ENCODE measurements at regions not wholly inside any gene's neighbourhood (a gene's known extent, or its start where the extent isn't known, plus 50 kb on each side); places are given as distances from the start of the nearest gene placed in this dataset.

DNA sequence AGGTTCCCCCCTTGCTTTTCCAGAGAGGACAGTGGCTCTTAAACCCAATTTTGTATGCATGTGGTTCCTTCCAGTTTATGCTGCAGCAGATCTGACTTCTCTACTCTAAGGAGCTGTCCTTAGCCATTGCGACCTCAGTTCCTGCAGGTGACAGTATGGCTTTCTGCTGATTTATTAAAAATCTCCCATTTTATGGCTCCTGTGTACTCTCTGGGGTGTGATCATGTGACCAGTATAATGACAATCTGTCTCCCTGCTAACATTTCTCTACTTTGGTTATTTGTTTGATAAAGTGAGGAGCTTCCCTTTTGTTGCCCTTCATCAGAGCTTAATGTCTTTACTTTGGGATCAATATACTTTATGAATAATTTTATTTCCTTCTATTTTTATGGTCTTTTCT lies 148.7 kb upstream of the VRK2 start:
- H3K4me2 ChIP-seq (ENCODE audit: low read depth, low read length, poor library complexity, severe bottlenecking), result no peak overlapping the region
- H3K9me2 ChIP-seq (replicated peaks; ENCODE audit: low read depth, low read length), result no peaks in the 10 kb centered on the region
- no peaks in the 10 kb centered on the region for H3K27me3 ChIP-seq (ENCODE audit: insufficient read depth, low read length, poor library complexity, severe bottlenecking)
- H4K20me1 ChIP-seq (ENCODE audit: insufficient read depth, low read length, poor library complexity, severe bottlenecking), result no peaks in the 10 kb centered on the region
- H3K4me3 ChIP-seq (ENCODE audit: low read length, poor library complexity, severe bottlenecking), result no peak overlapping the region
- H3K36me3 ChIP-seq (ENCODE audit: insufficient read depth, low read length), result no peaks in the 10 kb centered on the region
- H3K9me3 ChIP-seq (ENCODE audit: insufficient read depth, low read depth, low read length), result no peaks in the 10 kb centered on the region
- TF ChIP-seq EZH2phosphoT487 (IDR thresholded peaks at IDR 0.05; ENCODE audit: borderline replicate concordance), result no peak
- TF ChIP-seq, protein P1, sequence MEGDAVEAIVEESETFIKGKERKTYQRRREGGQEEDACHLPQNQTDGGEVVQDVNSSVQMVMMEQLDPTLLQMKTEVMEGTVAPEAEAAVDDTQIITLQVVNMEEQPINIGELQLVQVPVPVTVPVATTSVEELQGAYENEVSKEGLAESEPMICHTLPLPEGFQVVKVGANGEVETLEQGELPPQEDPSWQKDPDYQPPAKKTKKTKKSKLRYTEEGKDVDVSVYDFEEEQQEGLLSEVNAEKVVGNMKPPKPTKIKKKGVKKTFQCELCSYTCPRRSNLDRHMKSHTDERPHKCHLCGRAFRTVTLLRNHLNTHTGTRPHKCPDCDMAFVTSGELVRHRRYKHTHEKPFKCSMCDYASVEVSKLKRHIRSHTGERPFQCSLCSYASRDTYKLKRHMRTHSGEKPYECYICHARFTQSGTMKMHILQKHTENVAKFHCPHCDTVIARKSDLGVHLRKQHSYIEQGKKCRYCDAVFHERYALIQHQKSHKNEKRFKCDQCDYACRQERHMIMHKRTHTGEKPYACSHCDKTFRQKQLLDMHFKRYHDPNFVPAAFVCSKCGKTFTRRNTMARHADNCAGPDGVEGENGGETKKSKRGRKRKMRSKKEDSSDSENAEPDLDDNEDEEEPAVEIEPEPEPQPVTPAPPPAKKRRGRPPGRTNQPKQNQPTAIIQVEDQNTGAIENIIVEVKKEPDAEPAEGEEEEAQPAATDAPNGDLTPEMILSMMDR (conservative IDR thresholded peaks at IDR 0.05; ENCODE audit: low read length), result no peak
- H3K4me1 ChIP-seq (ENCODE audit: insufficient read depth, low read length, poor library complexity, severe bottlenecking), result no peaks in the 10 kb centered on the region
- H2AFZ ChIP-seq (ENCODE audit: low read length), result no peak overlapping the region
- no peaks in the 10 kb centered on the region for H3K79me2 ChIP-seq (ENCODE audit: insufficient read depth, low read length)
- no peaks in the 10 kb centered on the region for H3F3A ChIP-seq (ENCODE audit: low read depth)
- no peak overlapping the region for H3K9ac ChIP-seq (ENCODE audit: low read depth, low read length, poor library complexity, severe bottlenecking)

DNA sequence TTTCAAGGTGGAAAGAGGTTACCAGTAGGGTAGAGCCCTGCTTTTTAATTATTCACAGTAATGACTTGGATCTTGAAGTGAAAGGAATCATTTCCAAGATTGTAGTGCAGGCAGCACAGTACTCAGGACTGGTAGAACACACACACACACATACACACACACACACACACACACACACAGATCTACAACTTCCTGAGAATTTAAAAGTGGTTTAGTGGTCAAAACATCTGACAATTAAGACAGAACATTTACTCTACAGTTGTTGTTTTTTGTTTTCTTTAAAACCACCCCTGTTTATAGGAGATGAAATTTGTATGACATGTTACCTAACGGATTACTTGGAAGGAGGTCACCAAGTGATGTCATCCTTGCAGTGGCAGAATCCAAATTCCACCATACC lies 146.7 kb upstream of the VRK2 start:
- Histone ChIP-seq H3K27me3 (ENCODE audit: insufficient read depth, low read length, poor library complexity, severe bottlenecking) (no peaks in the 10 kb centered on the region), H4K20me1 (ENCODE audit: insufficient read depth, low read length, poor library complexity, severe bottlenecking) (no peaks in the 10 kb centered on the region), H3K9me2 (replicated peaks; ENCODE audit: low read depth, low read length) (no peaks in the 10 kb centered on the region), H3K9me3 (ENCODE audit: insufficient read depth, low read depth, low read length) (no peaks in the 10 kb centered on the region), H3K36me3 (ENCODE audit: insufficient read depth, low read length) (no peaks in the 10 kb centered on the region), H3F3A (ENCODE audit: low read depth) (no peaks in the 10 kb centered on the region), H3K79me2 (ENCODE audit: insufficient read depth, low read length) (no peaks in the 10 kb centered on the region), H2AFZ (ENCODE audit: low read length) (no peak overlapping the region), H3K4me1 (ENCODE audit: insufficient read depth, low read length, poor library complexity, severe bottlenecking) (no peaks in the 10 kb centered on the region), H3K9ac (ENCODE audit: low read depth, low read length, poor library complexity, severe bottlenecking) (no peak overlapping the region), H3K4me3 (ENCODE audit: low read length, poor library complexity, severe bottlenecking) (no peak overlapping the region), H3K4me2 (ENCODE audit: low read depth, low read length, poor library complexity, severe bottlenecking) (no peak overlapping the region)
- TF ChIP-seq EZH2phosphoT487 (IDR thresholded peaks at IDR 0.05; ENCODE audit: borderline replicate concordance), result no peak
- TF ChIP-seq, protein P1 (conservative IDR thresholded peaks at IDR 0.05; ENCODE audit: low read length), result no peak

DNA sequence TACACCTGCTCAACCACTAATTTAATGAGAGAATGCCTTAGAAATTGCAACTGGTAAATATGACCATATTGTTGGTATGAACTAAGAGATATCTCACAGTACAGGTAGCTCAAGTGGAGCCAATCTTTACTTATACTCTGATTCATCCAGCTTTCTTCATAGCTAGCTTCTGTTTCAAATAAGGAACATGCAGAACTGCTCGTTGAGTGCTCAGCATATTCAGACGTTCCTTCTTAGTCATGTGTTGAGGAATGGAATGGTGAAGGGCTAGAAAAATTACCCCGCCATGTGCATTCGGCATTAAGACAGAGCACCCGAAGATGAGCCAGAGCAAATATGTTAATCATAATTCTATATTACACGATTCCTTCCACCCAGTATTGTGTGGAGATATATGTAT lies 144.0 kb upstream of the VRK2 start:
- Histone ChIP-seq H3K79me2 (ENCODE audit: insufficient read depth, low read length) (no peaks in the 10 kb centered on the region), H3K36me3 (ENCODE audit: insufficient read depth, low read length) (no peaks in the 10 kb centered on the region), H2AFZ (ENCODE audit: low read length) (no peak overlapping the region), H3K9me2 (replicated peaks; ENCODE audit: low read depth, low read length) (no peaks in the 10 kb centered on the region), H3K9ac (ENCODE audit: low read depth, low read length, poor library complexity, severe bottlenecking) (no peak overlapping the region), H3K9me3 (ENCODE audit: insufficient read depth, low read depth, low read length) (no peaks in the 10 kb centered on the region), H3K4me3 (ENCODE audit: low read length, poor library complexity, severe bottlenecking) (no peak overlapping the region), H3K4me1 (ENCODE audit: insufficient read depth, low read length, poor library complexity, severe bottlenecking) (no peaks in the 10 kb centered on the region), H3K4me2 (ENCODE audit: low read depth, low read length, poor library complexity, severe bottlenecking) (no peak overlapping the region), H3F3A (ENCODE audit: low read depth) (no peaks in the 10 kb centered on the region), H4K20me1 (ENCODE audit: insufficient read depth, low read length, poor library complexity, severe bottlenecking) (no peaks in the 10 kb centered on the region), H3K27me3 (ENCODE audit: insufficient read depth, low read length, poor library complexity, severe bottlenecking) (no peaks in the 10 kb centered on the region)
- TF ChIP-seq, protein P1 (conservative IDR thresholded peaks at IDR 0.05; ENCODE audit: low read length), result no peak
- TF ChIP-seq EZH2phosphoT487 (IDR thresholded peaks at IDR 0.05; ENCODE audit: borderline replicate concordance), result no peak
